Left ventricle myocardium inferior (tissue), 1 donor: ENCODE measurements at regions not wholly inside any gene's neighbourhood (a gene's known extent, or its start where the extent isn't known, plus 50 kb on each side); places are given as distances from the start of the nearest gene placed in this dataset.
A peak's percentile ranks its signal among the peaks of the same experiment; 100 is the strongest.

Source experiments
- DNase-seq: peaks from one replicate; pipeline ENCODE4 v3.0.0-alpha.2; 2020
- H3K27ac ChIP-seq: fragments of 200-600 bp; replicated peaks from 2 replicates; pipeline ENCODE4 v1.8.0; 2021
- H3K27me3 ChIP-seq: fragments of 200-600 bp; 2 replicates; pipeline ENCODE4 v1.8.0; 2021; ENCODE audit warnings: low read depth
- H3K36me3 ChIP-seq: fragments of 200-600 bp; 2 replicates; pipeline ENCODE4 v1.8.0; 2021
- H3K4me1 ChIP-seq: fragments of 200-600 bp; 2 replicates; pipeline ENCODE4 v1.8.0; 2021
- H3K4me3 ChIP-seq: fragments of 200-600 bp; 2 replicates; pipeline ENCODE4 v1.8.0; 2021; ENCODE audit warnings: mild to moderate bottlenecking, moderate library complexity
- H3K9me3 ChIP-seq: fragments of 200-600 bp; replicated peaks from 2 replicates; pipeline ENCODE4 v1.8.0; 2021
- intact Hi-C: fragments of 100-400 bp; cut with micrococcal nuclease; formaldehyde crosslinking; loops from one replicate; pipeline ENCODE4 v1.11.0; 2022
- TF ChIP-seq, protein P1 (sequence below): fragments of 200-600 bp; IDR thresholded peaks from 2 replicates; pipeline ENCODE4 v1.8.0; 2021; ENCODE audit warnings: antibody characterized with exemption, mild to moderate bottlenecking, borderline replicate concordance
- donor health status: DM: no; HTN: yes; CAD: no; lungs with severe emphysema.

DNA sequence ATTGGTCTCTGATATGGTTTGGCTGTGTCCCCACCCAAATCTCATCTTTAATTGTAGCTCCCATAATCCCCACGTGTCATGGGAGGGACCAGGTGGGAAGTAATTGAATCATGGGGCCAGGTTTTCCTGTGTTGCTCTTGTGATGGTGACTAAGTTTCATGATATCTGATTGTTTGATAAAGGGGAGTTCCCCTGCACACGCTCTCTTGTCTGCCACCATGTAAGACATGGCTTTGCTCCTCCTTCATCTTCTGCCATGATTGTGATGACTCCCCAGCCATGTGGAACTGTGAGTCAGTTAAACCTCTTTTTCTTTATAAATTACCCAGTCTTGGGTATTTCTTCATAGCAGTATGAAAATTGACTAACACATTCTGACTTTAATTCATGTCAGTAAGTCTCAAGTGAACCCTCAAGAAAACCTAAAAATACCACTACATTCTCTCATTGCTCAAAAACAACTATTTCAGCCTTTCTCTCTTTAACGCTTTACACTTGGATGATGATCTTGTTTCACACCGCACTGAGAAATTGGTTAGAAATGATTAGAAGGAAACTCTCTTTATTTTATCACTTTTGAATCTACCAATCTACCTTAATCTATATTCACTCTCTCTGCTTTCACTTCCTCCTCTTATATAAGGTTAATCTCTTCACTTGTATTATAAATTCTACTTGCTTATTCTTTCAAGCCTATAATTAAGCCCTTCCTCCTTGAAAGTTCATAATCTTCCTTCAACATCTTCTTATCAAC, 110.1 kb downstream of the GALR1 start:
- Histone ChIP-seq H3K36me3 (no peaks in the 10 kb centered on the region), H3K27me3 (peaks cover 42% of the 10 kb centered on the region), H3K27ac (no peak overlapping the region), H3K4me1 (no peaks in the 10 kb centered on the region), H3K4me3 (no peak overlapping the region), H3K9me3 (peaks cover 6% of the 10 kb centered on the region)
- intact Hi-C loops, result no loop called here
- no peak for DNase-seq
- TF ChIP-seq, protein P1, sequence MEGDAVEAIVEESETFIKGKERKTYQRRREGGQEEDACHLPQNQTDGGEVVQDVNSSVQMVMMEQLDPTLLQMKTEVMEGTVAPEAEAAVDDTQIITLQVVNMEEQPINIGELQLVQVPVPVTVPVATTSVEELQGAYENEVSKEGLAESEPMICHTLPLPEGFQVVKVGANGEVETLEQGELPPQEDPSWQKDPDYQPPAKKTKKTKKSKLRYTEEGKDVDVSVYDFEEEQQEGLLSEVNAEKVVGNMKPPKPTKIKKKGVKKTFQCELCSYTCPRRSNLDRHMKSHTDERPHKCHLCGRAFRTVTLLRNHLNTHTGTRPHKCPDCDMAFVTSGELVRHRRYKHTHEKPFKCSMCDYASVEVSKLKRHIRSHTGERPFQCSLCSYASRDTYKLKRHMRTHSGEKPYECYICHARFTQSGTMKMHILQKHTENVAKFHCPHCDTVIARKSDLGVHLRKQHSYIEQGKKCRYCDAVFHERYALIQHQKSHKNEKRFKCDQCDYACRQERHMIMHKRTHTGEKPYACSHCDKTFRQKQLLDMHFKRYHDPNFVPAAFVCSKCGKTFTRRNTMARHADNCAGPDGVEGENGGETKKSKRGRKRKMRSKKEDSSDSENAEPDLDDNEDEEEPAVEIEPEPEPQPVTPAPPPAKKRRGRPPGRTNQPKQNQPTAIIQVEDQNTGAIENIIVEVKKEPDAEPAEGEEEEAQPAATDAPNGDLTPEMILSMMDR, result no peak

DNA sequence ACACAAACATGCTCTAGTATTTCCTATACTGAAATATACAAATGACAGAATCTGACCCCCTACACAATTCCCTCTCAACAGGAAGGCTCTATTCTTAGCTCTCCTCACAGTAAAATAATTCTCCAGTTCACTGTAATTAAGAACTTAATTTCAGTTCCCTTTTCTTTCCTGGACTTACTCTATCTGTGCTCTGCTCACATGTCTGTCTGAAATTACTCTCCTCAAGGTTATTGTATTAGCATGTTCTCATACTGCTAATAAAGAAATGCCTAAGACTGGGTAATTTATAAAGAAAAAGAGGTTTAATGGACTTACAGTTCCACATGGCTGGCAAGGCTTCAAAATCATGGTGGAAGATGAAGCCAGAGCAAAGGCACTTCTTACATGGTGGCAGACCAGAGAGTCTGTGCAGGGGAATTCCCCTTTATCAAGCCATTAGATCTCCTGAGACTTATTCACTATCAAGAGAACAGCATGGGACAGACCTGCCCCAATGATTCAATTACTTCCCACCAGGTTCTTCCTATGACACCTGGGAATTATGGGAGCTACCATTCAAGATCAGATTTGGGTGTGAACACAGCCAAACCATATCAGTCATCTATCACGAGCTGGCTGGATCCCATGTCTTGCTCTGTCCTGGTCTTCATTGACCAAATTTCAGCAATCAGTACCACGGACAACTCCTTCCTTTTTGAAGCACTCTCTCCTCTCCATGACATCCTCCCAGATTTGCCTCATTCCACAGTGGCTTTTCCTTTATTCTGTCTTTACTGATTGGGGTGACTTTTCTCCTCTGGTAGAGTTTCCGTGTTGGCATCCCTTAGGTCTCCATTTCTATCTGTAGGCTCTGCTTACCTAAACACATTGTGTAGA, 110.9 kb downstream of the GALR1 start:
- Histone ChIP-seq H3K4me1 (no peaks in the 10 kb centered on the region), H3K27me3 (peaks cover 35% of the 10 kb centered on the region), H3K4me3 (no peak overlapping the region), H3K27ac (no peak overlapping the region), H3K36me3 (no peaks in the 10 kb centered on the region), H3K9me3 (peaks cover 6% of the 10 kb centered on the region)
- intact Hi-C loops, result no loop called here
- DNase-seq, result no peak
- TF ChIP-seq, protein P1, result no peak

DNA sequence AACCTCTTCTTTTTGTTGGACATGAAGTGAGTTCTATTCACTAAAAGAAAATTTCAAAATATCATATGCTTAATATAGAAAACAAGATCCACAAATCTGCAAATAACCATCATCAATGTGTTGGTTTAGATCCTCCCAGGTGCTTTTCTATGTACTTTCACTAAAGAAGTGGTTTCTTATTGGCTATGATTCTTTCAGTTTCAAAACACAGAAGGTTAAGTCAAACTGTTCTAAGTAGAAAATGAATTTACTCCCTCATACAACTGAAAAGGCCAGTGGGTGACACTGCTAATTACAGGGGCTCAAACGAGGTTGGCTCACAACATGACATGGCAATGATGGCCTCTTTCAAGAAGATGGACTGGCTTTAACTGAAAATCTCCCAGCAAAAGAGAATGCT, 111.7 kb downstream of the GALR1 start:
- no peak for DNase-seq
- Histone ChIP-seq H3K36me3 (no peaks in the 10 kb centered on the region), H3K27me3 (peaks cover 34% of the 10 kb centered on the region), H3K4me1 (no peaks in the 10 kb centered on the region), H3K4me3 (no peak overlapping the region), H3K9me3 (peaks cover 6% of the 10 kb centered on the region), H3K27ac (no peak overlapping the region)
- TF ChIP-seq, protein P1, result no peak
- intact Hi-C loops, result no loop called here

DNA sequence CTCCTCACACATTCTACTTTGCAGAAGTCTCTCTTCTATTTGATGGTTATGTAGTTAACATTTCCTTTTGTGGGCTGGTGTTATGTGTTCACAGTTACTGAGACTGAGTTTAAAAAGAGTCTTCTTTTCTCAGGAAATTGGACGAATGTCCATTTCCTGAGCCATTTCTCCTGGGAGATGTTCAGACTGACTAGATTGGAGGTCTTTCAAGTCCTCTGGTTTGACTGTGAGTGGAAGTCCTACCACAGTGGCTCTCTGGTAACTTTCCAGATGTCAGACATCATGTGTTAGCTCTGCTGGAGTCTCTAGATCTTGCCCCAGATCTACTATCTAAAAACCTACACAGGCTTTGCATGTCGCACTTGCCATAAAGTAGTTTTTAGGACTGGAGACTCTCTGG, 116.0 kb downstream of the GALR1 start:
- Histone ChIP-seq H3K9me3 (peaks cover 25% of the 10 kb centered on the region), H3K4me3 (no peak overlapping the region), H3K4me1 (no peaks in the 10 kb centered on the region), H3K27ac (peak overlapping the region; percentile 74), H3K36me3 (no peaks in the 10 kb centered on the region), H3K27me3 (peaks cover 28% of the 10 kb centered on the region)
- DNase-seq, result no peak
- TF ChIP-seq, protein P1, result no peak
- intact Hi-C loops, result no loop called here

DNA sequence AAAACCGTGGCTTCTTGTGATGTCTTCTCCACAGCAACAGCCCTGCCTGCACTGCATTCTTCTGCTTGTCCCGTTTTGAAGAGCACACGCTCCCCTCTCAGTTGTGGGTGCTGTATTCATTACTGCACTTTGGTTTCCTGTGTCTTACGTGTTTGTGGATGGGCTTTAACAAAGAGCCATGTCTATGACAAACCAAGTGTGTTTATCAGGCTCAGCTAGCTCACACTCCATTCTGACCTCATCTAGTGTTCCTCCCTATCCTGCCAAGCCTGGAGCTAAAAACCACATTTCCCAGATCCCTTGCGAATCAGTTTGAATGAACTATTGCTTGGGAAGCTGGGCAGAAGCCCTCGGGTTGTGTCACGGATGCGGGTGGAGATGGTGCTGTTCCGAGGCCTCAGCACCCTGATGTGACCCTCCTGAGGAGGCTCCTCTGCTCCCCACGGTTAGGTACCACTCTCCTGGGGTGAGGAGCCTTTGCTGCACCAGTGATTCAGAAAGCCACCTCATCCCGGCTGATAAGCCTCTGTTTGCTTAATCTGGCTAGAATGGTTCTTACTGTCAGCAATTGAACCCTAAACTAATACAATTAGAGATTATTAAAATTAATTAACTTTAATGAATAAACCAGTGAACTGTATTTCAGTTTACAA, 116.5 kb downstream of the GALR1 start:
- intact Hi-C loops, result no loop called here
- Histone ChIP-seq H3K27ac (peak overlapping the region; percentile 74), H3K4me3 (no peak overlapping the region), H3K4me1 (no peaks in the 10 kb centered on the region), H3K36me3 (no peaks in the 10 kb centered on the region), H3K27me3 (peaks cover 28% of the 10 kb centered on the region), H3K9me3 (peaks cover 29% of the 10 kb centered on the region)
- TF ChIP-seq, protein P1, result no peak
- DNase-seq, result no peak
